Lung (tissue), 11 donors: ENCODE measurements at regions not wholly inside any gene's neighbourhood (a gene's known extent, or its start where the extent isn't known, plus 50 kb on each side); places are given as distances from the start of the nearest gene placed in this dataset.

Experiments used
- ATAC-seq: fragments of 200-7000 bp; cut with Tn5 transposase; one replicate; pipeline ENCODE4 v1.9.1; 2020; ENCODE audit warnings: moderate number of reproducible peaks; ENCODE audit not compliant: insufficient read depth, low FRiP score
- DNase-seq, 3 donors: peaks; one replicate each; pipeline ENCODE4 v3.0.0-alpha.2; 2013 to 2017
- H3K27ac ChIP-seq, 2 donors: one replicate each; pipeline ENCODE4 v1.5.1; 2013; ENCODE audit warnings: mild to moderate bottlenecking in 2 of 2, moderate library complexity in 2 of 2, control low read depth in 1 of 2, inconsistent platforms in 1 of 2, low read depth in 1 of 2, low read length in 1 of 2
- H3K27me3 ChIP-seq, 3 donors: one replicate each; pipeline ENCODE4 v1.5.1; 2013; ENCODE audit warnings: low read length in 2 of 3; ENCODE audit not compliant: control insufficient read depth in 3 of 3, insufficient read depth in 3 of 3
- H3K36me3 ChIP-seq, 4 donors: one replicate each; pipeline ENCODE4 v1.5.1; 2013; ENCODE audit warnings: low read length in 4 of 4, mild to moderate bottlenecking in 1 of 4, moderate library complexity in 1 of 4; ENCODE audit not compliant: control insufficient read depth in 4 of 4, insufficient read depth in 4 of 4
- H3K4me1 ChIP-seq, 5 donors: one replicate each; pipeline ENCODE4 v1.5.1; 2013; ENCODE audit warnings: low read length in 5 of 5, mild to moderate bottlenecking in 2 of 5, moderate library complexity in 1 of 5; ENCODE audit not compliant: control insufficient read depth in 5 of 5, insufficient read depth in 5 of 5
- H3K4me3 ChIP-seq: one replicate; pipeline ENCODE4 v1.5.1; 2013; ENCODE audit warnings: mild to moderate bottlenecking, control low read depth, moderate library complexity
- H3K9ac ChIP-seq, 2 donors: one replicate each; pipeline ENCODE4 v1.5.1; 2013; ENCODE audit warnings: low read length in 2 of 2, control low read depth in 1 of 2; ENCODE audit not compliant: insufficient read depth in 1 of 2
- H3K9me3 ChIP-seq, 4 donors: one replicate each; pipeline ENCODE4 v1.5.1; 2013; ENCODE audit warnings: low read length in 3 of 4, mild to moderate bottlenecking in 1 of 4, moderate library complexity in 1 of 4; ENCODE audit not compliant: control insufficient read depth in 4 of 4, insufficient read depth in 3 of 4
- CTCF ChIP-seq: IDR thresholded peaks from 2 replicates; pipeline ENCODE4 v1.5.1; 2012; ENCODE audit warnings: mild to moderate bottlenecking; ENCODE audit errors: control extremely low read depth, extremely low read depth
- WGBS, 2 donors: extraction: QIAGEN DNeasy Blood & Tissue Kit; methylation state at CpG; one replicate each; pipeline ENCODE4 v1.1.7; 2013; 5-methylcytosine and 5-hydroxymethylcytosine counted together
- donor health status: control.
- donor health status: control.
- donor health status: Bipolar disorder and iron deficiency.
- donor health status: healthy.
- donor health status: DM: yes; HTN: yes; CAD: no.

GRCh38 chr20:51128198-51128597, 105.3 kb upstream of the KCNG1 start:
- Histone ChIP-seq H3K27me3 (no peaks in the 10 kb centered on the region), H3K36me3 (no peaks in the 10 kb centered on the region), H3K4me1 (peaks cover 0 to 16% (median 5%) of the 10 kb centered on the region in 5 donors), H3K9me3 (no peaks in the 10 kb centered on the region), H3K4me3 (no peak overlapping the region), H3K27ac (no peak overlapping the region), H3K9ac (no peak overlapping the region)
- DNase-seq = no peak
- no peak for ATAC-seq
- 64 to 76% methylated on average over 4 of the region's 4 CpGs for WGBS, 2 donors
- TF ChIP-seq CTCF = no peak

- ATAC-seq = no peak
- 64 to 81% methylated on average over 4 of the region's 4 CpGs for WGBS, 2 donors
- no peak for DNase-seq
- no peaks in the 10 kb centered on the region for H3K27me3 ChIP-seq
- H3K27ac ChIP-seq = no peak overlapping the region
- H3K9me3 ChIP-seq = no peaks in the 10 kb centered on the region
- TF ChIP-seq CTCF = no peak
- no peak overlapping the region for H3K9ac ChIP-seq
- no peaks in the 10 kb centered on the region for H3K36me3 ChIP-seq
- H3K4me3 ChIP-seq = no peak overlapping the region
- peaks cover 0 to 16% (median 5%) of the 10 kb centered on the region in 5 donors for H3K4me1 ChIP-seq
These were observed 104.8 kb upstream of the KCNG1 start for GRCh38 chr20:51127713-51128112.

- no peak for ATAC-seq
- Histone ChIP-seq H3K27me3 (no peaks in the 10 kb centered on the region), H3K9me3 (no peaks in the 10 kb centered on the region), H3K4me1 (peaks cover 0 to 25% (median 5%) of the 10 kb centered on the region in 5 donors), H3K4me3 (no peak overlapping the region), H3K27ac (no peak overlapping the region), H3K9ac (no peak overlapping the region), H3K36me3 (no peaks in the 10 kb centered on the region)
- DNase-seq = peak in 2 of 3 donors; percentile 16 to 37
- TF ChIP-seq CTCF = no peak
- WGBS, 2 donors = 79 to 95% methylated on average over 3 of the region's 3 CpGs
These were observed 103.4 kb upstream of the KCNG1 start for GRCh38 chr20:51126337-51126736.

- no peak for ATAC-seq
- peaks cover 0 to 31% (median 11%) of the 10 kb centered on the region in 5 donors for H3K4me1 ChIP-seq
- DNase-seq = peak; percentile 63 to 85 (median 74)
These were observed 102.9 kb upstream of the KCNG1 start for GRCh38 chr20:51125780-51126179.

More at GRCh38 chr20:51125780-51126179, 102.9 kb upstream of the KCNG1 start:
- 68 to 81% methylated on average over 4 of the region's 4 CpGs for WGBS, 2 donors
- no peak overlapping the region for H3K9ac ChIP-seq
- H3K27me3 ChIP-seq = no peaks in the 10 kb centered on the region
- H3K27ac ChIP-seq = no peak overlapping the region
- H3K4me3 ChIP-seq = no peak overlapping the region
- H3K9me3 ChIP-seq = no peaks in the 10 kb centered on the region
- no peak for TF ChIP-seq CTCF
- H3K36me3 ChIP-seq = no peaks in the 10 kb centered on the region
